ENCODE measurements at regions not wholly inside any gene's neighbourhood (a gene's known extent, or its start where the extent isn't known, plus 50 kb on each side); places are given as distances from the start of the nearest gene placed in this dataset.

DNA sequence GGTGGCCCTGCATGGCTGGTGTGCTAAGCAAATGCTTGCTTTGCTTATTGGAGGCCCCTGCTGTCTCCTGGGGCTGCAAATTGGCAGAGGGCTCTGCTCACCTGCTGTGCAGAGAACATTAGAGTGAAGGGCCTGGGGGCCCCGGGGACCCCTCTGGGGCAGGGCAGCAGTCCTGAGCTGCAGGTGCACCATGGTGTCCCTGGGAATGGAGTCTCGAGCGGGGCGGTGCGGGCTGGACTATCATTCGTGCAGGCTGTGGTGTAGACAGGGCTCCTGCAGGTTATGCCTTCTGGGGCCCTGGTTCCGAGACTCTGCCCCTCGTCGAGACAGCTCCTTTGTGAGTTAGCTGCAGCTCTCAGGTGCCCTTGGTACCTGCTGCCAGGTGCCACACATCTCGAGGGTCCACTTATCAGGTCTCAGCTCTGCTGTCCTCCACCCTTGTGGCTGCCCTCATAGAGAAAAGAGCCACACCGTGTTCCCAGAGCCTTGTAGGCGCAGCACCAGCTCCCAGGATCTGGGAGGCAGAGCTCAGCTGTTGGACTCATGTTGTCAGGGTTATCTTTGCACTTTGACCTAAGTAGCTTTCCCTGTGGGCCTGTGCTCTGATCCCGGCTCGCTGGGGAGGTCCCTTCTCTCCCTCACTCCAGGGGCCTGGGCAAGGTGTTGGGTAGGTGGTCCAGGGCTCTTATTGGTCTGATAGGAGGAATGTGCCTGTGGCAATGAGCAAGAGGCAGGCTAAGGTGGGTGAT, 58.0 kb upstream of the ZNF536 start:
- no peak for DNase-seq

DNA sequence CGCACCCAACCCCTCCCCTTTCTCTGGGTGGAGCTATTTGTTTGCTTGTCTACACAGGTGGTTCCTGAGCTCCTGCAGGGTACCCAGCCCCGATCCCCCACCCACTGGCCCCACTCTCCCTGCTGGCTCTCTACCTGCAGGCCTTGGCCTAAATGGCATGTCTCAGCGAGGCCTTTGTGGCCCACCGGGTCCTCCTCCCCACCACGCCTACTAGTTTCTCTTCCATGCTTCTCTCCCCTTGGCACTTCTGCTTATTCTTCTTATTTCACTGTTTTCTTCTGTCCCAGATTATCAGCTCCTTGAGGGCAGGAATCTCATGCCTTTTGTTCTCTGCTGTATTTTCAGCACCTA, 57.4 kb upstream of the ZNF536 start:
- no peak for DNase-seq

DNA sequence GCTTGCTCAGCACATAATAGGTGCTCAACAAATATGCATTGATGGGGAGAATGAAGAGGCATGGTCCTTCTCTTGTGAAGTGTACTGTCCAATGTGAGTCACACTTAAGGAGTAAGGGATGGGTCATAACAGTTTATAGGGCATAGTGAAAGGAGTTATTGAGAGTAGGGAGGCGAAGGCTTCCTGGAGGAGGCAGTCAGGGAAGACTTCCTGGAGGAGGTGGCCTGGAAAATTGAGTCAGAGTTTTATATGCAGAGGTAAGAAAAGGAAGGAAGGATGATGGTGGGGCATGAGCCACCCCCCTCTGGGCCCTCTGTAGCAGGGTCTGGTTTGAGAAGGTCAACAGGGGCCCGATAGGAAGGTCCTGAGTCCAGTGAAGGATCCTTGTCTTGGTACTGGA, 57.0 kb upstream of the ZNF536 start:
- no peak for DNase-seq

DNA sequence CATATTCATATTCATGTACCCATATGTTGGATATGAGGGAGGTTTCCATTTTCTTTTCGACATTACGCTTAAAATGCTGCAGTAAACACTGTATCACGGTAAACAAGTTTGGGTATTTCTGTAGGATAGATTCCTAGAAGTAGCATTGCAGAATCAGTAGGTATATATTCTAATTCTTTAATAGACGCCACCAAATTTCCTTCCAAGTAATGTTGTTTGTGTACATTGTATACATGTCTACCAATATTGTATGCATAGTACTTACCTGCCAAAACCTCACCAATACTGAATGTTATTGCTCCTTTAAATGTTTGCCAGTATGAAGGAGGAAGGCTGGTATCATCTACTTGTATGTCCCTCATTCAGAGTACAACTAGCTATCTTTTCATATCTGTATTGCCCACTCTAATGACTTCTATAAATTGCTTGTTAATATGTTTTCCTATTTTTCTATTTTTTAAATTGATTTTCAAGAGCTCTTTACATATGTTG, 56.1 kb upstream of the ZNF536 start:
- no peak for DNase-seq

- DNase-seq = no peak
These were observed 55.6 kb upstream of the ZNF536 start for GRCh38 chr19:30316560-30317106.

GRCh38 chr19:30317403-30317802, 54.8 kb upstream of the ZNF536 start:
- no peak for DNase-seq

DNA sequence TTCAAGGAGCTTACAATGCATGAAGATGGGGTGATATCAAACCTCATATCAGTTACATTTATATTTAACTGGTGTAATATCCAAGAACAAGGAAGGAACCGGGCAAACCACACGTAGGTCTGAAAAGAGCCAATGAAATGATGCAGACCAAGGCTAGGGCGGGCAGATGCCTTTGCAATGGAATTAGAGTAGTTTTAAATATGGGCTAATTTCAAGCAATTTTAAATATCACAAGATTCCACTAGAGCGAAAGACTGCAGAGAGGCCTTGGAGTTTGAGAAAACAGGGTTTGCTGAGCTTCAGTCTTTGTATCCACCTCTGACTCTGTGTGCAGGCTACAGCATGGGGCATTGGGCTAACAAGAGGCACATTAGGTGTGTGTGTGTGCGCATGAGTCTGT, 53.9 kb upstream of the ZNF536 start:
- no peak for DNase-seq

- DNase-seq = no peak
These were observed 53.2 kb upstream of the ZNF536 start for GRCh38 chr19:30318936-30319335.

DNA sequence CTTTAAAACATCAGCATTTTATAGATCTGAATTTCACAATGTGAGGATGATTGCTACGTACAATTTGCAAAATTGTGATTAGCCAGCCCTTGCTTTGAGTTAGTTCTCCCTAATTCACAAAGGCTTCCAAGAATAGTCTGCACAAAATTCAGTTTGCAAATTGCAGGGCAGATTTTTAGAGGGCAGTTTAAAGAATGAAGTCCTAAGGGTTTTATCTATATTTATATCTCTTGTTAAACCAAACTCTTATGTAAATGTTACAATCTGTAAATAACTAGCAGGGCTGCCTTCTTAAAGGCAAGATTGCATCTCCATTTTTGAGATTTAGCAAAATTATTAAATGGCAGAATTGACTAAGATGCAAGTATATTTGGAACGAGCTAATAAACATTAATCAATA, 52.8 kb upstream of the ZNF536 start:
- no peak for DNase-seq

GRCh38 chr19:30319876-30320275, 52.3 kb upstream of the ZNF536 start:
- no peak for DNase-seq

- DNase-seq = no peak
These were observed 51.7 kb upstream of the ZNF536 start for GRCh38 chr19:30320466-30320865.

DNA sequence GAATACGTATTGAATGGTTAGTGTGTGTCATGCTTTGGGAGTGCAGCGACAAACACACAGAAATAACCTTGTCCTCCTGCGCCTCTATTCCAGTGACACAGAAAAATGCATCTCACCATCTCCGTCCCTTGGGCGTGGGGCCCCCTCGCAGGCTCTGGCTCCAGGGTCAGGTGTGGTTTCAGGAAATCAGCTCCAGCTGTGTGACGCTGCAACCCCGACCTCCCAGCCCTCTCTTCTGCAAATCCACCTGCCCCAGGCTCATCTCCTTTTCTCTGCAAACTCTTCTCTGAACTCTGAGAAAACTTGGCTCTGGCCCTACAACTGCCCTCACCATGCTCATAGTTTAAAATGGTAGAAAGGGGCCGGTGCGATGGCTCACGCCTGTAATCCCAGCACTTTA, 51.3 kb upstream of the ZNF536 start:
- DNase-seq = no peak

Measured in activated naive CD4-positive, alpha-beta T cell treated with Interleukin-2 at 50 U/mL for 16 hours (primary cell).